ENCODE measurements at regions not wholly inside any gene's neighbourhood (a gene's known extent, or its start where the extent isn't known, plus 50 kb on each side); places are given as distances from the start of the nearest gene placed in this dataset.

- TF ChIP-seq CTCF (IDR thresholded peaks at IDR 0.05; ENCODE audit: low read depth, low read length): no peak
- TF ChIP-seq EZH2phosphoT487 (IDR thresholded peaks at IDR 0.05; ENCODE audit: low read depth): no peak
Observed at GRCh38 chr13:63005625-63006024, 1590.0 kb upstream of the PCDH20 start.
